ENCODE measurements at regions not wholly inside any gene's neighbourhood (a gene's known extent, or its start where the extent isn't known, plus 50 kb on each side); places are given as distances from the start of the nearest gene placed in this dataset.

DNA sequence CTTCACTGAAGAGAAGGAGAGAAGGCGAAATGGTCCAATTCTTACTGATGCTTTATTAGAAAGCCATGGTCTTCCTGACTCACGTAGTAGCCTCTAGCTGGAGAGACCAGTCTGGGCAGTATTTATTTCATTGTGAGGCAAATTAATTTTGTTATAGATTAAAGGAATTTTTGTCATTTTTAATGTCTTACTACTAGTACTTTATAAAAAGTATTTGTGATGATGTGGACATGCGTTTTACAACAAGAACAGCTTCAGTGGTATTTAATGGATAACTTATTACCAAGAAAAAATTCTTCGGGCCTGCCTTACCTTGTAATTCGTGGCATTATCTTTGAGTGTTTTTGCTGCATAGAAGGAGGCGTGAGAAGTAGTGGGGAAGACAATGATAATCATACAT lies 339.4 kb upstream of the SHH start (continued):
- no peak for TF ChIP-seq ZNF114 (CRISPR knock-in tag; IDR thresholded peaks at IDR 0.05)
- TF ChIP-seq, protein P1, sequence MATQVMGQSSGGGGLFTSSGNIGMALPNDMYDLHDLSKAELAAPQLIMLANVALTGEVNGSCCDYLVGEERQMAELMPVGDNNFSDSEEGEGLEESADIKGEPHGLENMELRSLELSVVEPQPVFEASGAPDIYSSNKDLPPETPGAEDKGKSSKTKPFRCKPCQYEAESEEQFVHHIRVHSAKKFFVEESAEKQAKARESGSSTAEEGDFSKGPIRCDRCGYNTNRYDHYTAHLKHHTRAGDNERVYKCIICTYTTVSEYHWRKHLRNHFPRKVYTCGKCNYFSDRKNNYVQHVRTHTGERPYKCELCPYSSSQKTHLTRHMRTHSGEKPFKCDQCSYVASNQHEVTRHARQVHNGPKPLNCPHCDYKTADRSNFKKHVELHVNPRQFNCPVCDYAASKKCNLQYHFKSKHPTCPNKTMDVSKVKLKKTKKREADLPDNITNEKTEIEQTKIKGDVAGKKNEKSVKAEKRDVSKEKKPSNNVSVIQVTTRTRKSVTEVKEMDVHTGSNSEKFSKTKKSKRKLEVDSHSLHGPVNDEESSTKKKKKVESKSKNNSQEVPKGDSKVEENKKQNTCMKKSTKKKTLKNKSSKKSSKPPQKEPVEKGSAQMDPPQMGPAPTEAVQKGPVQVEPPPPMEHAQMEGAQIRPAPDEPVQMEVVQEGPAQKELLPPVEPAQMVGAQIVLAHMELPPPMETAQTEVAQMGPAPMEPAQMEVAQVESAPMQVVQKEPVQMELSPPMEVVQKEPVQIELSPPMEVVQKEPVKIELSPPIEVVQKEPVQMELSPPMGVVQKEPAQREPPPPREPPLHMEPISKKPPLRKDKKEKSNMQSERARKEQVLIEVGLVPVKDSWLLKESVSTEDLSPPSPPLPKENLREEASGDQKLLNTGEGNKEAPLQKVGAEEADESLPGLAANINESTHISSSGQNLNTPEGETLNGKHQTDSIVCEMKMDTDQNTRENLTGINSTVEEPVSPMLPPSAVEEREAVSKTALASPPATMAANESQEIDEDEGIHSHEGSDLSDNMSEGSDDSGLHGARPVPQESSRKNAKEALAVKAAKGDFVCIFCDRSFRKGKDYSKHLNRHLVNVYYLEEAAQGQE (IDR thresholded peaks at IDR 0.05; ENCODE audit: unreplicated experiment), result no peak

DNA sequence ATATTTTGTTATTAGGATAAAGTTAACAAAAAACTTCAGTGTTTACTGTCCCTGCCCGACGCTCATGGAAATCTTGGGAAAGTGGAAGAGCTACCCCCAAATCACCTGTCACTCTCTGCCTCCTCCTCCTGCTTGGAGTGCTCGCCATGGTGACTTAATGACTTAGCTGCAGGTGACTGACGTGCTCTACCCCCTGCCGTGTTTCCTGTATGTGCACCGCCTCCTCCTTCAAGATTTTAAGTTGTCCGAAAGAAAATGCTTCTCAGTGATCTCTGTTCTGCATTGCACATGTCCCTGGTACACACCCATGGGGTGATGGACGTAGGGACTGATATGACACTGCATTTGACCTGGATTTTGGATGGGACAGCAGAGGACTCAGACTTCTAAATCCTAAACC lies 338.8 kb upstream of the SHH start:
- no peaks in the 10 kb centered on the region for H3K4me1 ChIP-seq (ENCODE audit: insufficient read depth)
- H3K27ac Mint-ChIP-seq, result no peak overlapping the region
- H3K9me3 Mint-ChIP-seq, result peaks cover 7% of the 10 kb centered on the region
- no peak overlapping the region for H3K4me2 ChIP-seq
- no peaks in the 10 kb centered on the region for H4K20me1 ChIP-seq (replicated peaks; ENCODE audit: insufficient read depth)
- TF ChIP-seq EZH2 (IDR thresholded peaks at IDR 0.05; ENCODE audit: low read depth, unreplicated experiment), result no peak
- no peak for TF ChIP-seq STAT1 (IDR thresholded peaks at IDR 0.05; ENCODE audit: unreplicated experiment)
- H3K4me1 Mint-ChIP-seq, result peaks cover 18% of the 10 kb centered on the region
- DNase-seq (ENCODE audit: low spot score) (peak; percentile 17), ATAC-seq (no peak)
- no peak overlapping the region for H3K4me3 ChIP-seq
- no peak overlapping the region for H2AFZ ChIP-seq
- no peaks in the 10 kb centered on the region for H3K36me3 Mint-ChIP-seq (ENCODE audit: low read depth)
- no peaks in the 10 kb centered on the region for H3K79me2 ChIP-seq (replicated peaks; ENCODE audit: insufficient read depth)
- no peak overlapping the region for H3K27ac ChIP-seq (ENCODE audit: low read depth)
- no peaks in the 10 kb centered on the region for H3F3A ChIP-seq (replicated peaks; ENCODE audit: low read depth)
- no peaks in the 10 kb centered on the region for H3K9me2 ChIP-seq (ENCODE audit: insufficient read depth)
- no peak overlapping the region for H3K4me3 Mint-ChIP-seq
- H3K27me3 Mint-ChIP-seq (ENCODE audit: insufficient read depth, low read depth, poor library complexity), result peaks cover 11% of the 10 kb centered on the region
- no peaks in the 10 kb centered on the region for H3K27me3 ChIP-seq (ENCODE audit: insufficient read depth)
- H3K36me3 ChIP-seq (ENCODE audit: insufficient read depth), result no peaks in the 10 kb centered on the region

DNA sequence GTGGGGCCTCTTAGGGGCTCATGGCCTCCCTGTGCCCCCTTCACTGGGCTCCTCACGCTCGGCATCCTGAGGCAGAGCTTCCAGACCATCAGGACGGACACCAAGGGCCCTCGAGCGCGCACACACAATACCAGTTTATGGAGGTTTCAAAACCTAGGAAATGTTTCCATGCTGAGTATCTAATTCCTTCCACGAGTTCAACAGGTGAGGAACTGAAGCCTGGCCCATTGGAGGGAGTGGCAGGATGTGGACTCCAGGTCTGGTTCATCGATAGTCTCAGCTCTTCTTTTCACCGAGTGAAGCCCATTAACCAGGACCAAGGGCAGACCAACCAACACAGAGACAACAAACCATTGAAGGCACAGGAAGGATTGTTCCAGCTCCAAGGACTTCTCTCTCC lies 336.7 kb upstream of the SHH start:
- H3K9me2 ChIP-seq (ENCODE audit: insufficient read depth), result no peaks in the 10 kb centered on the region
- no peak overlapping the region for H3K27ac ChIP-seq (ENCODE audit: low read depth)
- no peak overlapping the region for H3K4me3 ChIP-seq
- Mint-ChIP-seq H3K4me1 (peaks cover 18% of the 10 kb centered on the region), H3K27me3 (ENCODE audit: insufficient read depth, low read depth, poor library complexity) (peaks cover 11% of the 10 kb centered on the region), H3K4me3 (no peak overlapping the region), H3K9me3 (peaks cover 7% of the 10 kb centered on the region), H3K27ac (no peak overlapping the region), H3K36me3 (ENCODE audit: low read depth) (no peaks in the 10 kb centered on the region)
- H4K20me1 ChIP-seq (replicated peaks; ENCODE audit: insufficient read depth), result no peaks in the 10 kb centered on the region
- no peak overlapping the region for H2AFZ ChIP-seq
- H3K36me3 ChIP-seq (ENCODE audit: insufficient read depth), result no peaks in the 10 kb centered on the region
- H3K79me2 ChIP-seq (replicated peaks; ENCODE audit: insufficient read depth), result no peaks in the 10 kb centered on the region
- no peaks in the 10 kb centered on the region for H3K27me3 ChIP-seq (ENCODE audit: insufficient read depth)
- no peak for DNase-seq (ENCODE audit: low spot score)
- H3K4me1 ChIP-seq (ENCODE audit: insufficient read depth), result no peaks in the 10 kb centered on the region
- ATAC-seq, result no peak
- no peaks in the 10 kb centered on the region for H3F3A ChIP-seq (replicated peaks; ENCODE audit: low read depth)
- no peak overlapping the region for H3K4me2 ChIP-seq
- no peak for TF ChIP-seq CREB1 (CRISPR knock-in tag; IDR thresholded peaks at IDR 0.05; ENCODE audit: low read depth)
- TF ChIP-seq, protein P1 (IDR thresholded peaks at IDR 0.05; ENCODE audit: unreplicated experiment), result no peak
- TF ChIP-seq, protein P2, sequence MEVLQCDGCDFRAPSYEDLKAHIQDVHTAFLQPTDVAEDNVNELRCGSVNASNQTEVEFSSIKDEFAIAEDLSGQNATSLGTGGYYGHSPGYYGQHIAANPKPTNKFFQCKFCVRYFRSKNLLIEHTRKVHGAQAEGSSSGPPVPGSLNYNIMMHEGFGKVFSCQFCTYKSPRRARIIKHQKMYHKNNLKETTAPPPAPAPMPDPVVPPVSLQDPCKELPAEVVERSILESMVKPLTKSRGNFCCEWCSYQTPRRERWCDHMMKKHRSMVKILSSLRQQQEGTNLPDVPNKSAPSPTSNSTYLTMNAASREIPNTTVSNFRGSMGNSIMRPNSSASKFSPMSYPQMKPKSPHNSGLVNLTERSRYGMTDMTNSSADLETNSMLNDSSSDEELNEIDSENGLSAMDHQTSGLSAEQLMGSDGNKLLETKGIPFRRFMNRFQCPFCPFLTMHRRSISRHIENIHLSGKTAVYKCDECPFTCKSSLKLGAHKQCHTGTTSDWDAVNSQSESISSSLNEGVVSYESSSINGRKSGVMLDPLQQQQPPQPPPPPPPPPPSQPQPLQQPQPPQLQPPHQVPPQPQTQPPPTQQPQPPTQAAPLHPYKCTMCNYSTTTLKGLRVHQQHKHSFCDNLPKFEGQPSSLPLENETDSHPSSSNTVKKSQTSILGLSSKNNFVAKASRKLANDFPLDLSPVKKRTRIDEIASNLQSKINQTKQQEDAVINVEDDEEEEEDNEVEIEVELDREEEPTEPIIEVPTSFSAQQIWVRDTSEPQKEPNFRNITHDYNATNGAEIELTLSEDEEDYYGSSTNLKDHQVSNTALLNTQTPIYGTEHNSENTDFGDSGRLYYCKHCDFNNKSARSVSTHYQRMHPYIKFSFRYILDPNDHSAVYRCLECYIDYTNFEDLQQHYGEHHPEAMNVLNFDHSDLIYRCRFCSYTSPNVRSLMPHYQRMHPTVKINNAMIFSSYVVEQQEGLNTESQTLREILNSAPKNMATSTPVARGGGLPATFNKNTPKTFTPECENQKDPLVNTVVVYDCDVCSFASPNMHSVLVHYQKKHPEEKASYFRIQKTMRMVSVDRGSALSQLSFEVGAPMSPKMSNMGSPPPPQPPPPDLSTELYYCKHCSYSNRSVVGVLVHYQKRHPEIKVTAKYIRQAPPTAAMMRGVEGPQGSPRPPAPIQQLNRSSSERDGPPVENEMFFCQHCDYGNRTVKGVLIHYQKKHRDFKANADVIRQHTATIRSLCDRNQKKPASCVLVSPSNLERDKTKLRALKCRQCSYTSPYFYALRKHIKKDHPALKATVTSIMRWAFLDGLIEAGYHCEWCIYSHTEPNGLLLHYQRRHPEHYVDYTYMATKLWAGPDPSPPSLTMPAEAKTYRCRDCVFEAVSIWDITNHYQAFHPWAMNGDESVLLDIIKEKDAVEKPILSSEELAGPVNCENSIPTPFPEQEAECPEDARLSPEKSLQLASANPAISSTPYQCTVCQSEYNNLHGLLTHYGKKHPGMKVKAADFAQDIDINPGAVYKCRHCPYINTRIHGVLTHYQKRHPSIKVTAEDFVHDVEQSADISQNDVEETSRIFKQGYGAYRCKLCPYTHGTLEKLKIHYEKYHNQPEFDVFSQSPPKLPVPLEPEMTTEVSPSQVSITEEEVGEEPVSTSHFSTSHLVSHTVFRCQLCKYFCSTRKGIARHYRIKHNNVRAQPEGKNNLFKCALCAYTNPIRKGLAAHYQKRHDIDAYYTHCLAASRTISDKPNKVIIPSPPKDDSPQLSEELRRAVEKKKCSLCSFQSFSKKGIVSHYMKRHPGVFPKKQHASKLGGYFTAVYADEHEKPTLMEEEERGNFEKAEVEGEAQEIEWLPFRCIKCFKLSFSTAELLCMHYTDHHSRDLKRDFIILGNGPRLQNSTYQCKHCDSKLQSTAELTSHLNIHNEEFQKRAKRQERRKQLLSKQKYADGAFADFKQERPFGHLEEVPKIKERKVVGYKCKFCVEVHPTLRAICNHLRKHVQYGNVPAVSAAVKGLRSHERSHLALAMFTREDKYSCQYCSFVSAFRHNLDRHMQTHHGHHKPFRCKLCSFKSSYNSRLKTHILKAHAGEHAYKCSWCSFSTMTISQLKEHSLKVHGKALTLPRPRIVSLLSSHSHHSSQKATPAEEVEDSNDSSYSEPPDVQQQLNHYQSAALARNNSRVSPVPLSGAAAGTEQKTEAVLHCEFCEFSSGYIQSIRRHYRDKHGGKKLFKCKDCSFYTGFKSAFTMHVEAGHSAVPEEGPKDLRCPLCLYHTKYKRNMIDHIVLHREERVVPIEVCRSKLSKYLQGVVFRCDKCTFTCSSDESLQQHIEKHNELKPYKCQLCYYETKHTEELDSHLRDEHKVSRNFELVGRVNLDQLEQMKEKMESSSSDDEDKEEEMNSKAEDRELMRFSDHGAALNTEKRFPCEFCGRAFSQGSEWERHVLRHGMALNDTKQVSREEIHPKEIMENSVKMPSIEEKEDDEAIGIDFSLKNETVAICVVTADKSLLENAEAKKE (CRISPR knock-in tag; IDR thresholded peaks at IDR 0.05), result no peak

Measured in GM23338 (cell line).